ENCODE measurements at regions not wholly inside any gene's neighbourhood (a gene's known extent, or its start where the extent isn't known, plus 50 kb on each side); places are given as distances from the start of the nearest gene placed in this dataset.
"Not testable (repeated sequence)": the region's sequence is repeated elsewhere in the genome, so short reads cannot be mapped to it uniquely, and the experiment has no call there.

GRCh38 chr7:114364151-114364550, 50.5 kb upstream of the FOXP2 start:
- DNase-seq (ENCODE audit: insufficient read length, low spot score) (no peak), FAIRE-seq (no peak)
- TF ChIP-seq POLR2A (IDR thresholded peaks at IDR 0.05; ENCODE audit: low read depth, low read length) = no peak

DNA sequence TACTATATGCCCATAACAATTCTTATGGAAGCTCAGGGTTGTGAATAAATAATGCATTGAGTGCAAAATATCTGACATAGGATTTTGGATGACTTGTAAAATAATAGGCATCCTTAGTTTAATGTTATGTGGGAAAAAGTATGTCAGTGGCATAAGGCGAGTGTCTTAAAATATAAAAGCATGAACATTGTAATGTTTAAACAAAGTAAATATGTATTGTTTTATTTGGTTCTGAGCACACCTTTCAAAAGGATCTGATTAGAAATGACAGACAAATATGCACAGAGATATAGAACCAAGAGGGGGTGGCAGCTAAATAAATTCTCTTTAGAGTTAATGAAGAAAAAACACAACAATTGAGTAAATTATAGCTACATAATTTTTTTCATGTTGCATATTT, 51.3 kb upstream of the FOXP2 start:
- DNase-seq (ENCODE audit: insufficient read length, low spot score) (no peak), FAIRE-seq (no peak)
- TF ChIP-seq POLR2A (IDR thresholded peaks at IDR 0.05; ENCODE audit: low read depth, low read length) = no peak

DNA sequence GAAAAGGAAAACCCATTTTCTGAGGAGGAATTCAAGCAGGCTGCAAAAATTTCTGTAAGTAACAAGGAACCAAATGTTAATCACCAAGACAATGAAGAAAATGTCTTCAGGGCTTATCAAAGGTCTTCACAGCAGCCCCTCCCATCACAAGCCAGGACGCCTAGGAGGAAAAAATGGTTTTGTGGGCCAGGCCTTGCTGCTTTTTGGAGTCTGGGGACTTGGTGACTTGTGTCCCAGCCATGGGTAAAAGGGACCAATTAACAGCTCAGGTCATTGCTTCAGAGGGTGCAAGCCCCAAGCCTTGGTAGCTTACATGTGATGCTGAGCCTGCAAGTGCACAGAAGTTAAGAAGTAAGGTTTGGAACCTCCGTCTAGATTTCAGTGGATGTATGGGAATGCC, 55.7 kb upstream of the FOXP2 start:
- no peak for TF ChIP-seq POLR2A (IDR thresholded peaks at IDR 0.05; ENCODE audit: low read depth, low read length)
- DNase-seq (ENCODE audit: insufficient read length, low spot score) (no peak), FAIRE-seq (no peak)

DNA sequence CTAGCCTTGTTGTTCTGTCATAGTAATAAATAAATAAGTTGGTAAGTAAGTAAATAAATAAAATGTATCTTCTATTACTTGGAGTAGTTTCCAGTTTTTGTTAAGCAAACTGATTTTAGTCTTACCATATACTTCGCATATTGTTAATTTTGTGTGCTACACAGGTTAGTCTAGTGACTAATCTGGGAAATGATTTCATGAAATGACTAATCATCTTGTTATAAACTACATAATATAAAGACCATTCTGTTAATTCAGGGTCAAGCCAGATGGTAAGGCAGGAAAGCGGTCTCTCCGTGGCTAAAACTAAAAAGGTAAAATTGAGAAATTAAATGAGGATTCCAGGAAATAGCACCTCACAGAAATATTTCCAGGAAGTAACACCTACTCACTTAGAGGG, 58.5 kb upstream of the FOXP2 start:
- no peak for TF ChIP-seq POLR2A (IDR thresholded peaks at IDR 0.05; ENCODE audit: low read depth, low read length)
- FAIRE-seq = no peak
- no peak for DNase-seq (ENCODE audit: insufficient read length, low spot score)

DNA sequence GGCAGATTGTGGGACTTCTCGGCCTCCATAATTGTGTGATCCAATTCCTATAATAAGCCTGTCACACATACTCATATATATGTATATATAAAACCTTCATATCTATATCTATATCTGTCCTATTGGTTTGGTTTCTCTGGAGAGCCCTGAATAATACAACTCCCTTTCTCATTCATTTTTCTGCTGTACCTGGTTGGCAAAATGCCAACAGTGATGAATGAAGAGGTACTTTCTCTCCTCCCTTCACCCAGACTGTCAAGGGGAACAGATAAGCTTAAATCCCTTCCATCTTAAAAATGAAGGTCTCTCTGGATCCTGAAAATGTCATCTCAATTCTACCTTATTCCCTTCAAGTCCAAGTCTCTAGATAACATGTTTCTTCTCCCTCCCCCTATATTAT, 60.3 kb upstream of the FOXP2 start:
- FAIRE-seq = no peak
- no peak for DNase-seq (ENCODE audit: insufficient read length, low spot score)
- TF ChIP-seq POLR2A (IDR thresholded peaks at IDR 0.05; ENCODE audit: low read depth, low read length) = no peak

GRCh38 chr7:114345494-114345893, 69.1 kb upstream of the FOXP2 start:
- DNase-seq (ENCODE audit: insufficient read length, low spot score) (no peak), FAIRE-seq (no peak)
- no peak for TF ChIP-seq POLR2A (IDR thresholded peaks at IDR 0.05; ENCODE audit: low read depth, low read length)

DNA sequence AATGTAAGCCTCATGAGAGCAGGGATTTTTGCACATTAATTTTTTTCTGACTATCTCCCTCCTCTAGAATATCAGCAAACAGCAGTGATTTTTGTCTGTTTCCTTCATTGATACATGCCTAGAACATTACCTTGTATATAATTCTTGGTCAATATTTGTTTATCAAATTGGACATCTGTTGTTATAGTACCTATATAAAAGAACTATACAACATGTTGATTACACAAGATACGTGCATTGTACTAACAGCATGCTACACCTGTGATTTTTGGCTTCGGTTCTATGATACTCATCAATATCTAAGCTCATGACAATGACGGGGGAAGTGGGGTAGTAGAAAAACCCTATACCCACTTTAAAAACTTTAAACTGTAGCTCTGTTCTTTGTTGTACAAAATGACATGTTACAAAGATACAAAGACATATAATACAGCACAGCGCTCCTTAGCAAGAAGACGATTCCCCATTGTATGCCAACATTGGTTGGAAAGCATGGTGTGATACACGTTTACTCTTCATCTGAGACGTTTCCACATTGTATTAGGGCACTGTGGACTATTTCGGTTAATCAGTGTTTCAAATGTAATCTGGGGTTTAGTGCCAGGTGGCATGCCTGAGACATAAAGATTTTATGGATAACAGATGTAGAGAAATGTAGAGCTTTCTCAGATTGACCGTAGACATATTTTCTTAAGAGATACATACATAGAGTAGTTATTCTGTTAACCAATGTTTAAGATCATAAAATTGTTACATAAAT, 70.5 kb upstream of the FOXP2 start:
- DNase-seq (ENCODE audit: insufficient read length, low spot score) (no peak), FAIRE-seq (no peak)
- TF ChIP-seq POLR2A (IDR thresholded peaks at IDR 0.05; ENCODE audit: low read depth, low read length) = no peak

DNA sequence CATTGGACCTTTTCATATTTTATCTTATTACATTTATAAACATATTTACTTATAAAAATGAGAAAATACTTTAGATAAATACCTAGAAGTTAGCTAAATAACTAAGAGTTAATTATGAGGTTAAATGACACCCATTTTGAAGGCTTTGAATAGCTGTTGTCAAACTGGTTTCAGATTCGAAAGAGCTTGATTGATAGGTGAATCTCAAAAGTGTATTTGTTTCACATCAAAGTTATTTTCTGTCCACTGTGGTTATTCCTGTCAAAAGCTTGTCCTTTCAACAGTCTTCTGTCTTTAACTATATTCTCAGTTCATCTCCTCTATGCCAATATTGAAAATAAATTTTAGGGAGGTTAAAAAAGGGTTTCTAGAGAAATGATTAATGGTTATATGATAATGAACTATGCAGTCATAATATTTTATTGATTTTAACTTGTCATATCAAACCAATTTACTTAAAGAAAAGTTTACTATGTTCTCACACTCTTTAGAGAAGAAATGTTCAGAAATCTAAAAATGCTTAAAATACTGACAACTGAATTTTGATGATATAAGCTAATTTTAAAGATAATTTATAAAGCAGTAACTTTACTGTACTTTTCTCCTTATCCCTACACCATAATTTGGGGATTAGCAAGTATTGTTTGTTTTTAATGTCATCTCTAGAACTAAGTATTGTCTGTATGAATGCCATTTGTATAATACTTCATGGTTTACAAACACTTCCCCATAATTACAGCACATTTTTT, 72.0 kb upstream of the FOXP2 start:
- TF ChIP-seq POLR2A (IDR thresholded peaks at IDR 0.05; ENCODE audit: low read depth, low read length) = no peak
- no peak for DNase-seq (ENCODE audit: insufficient read length, low spot score)
- FAIRE-seq = no peak

- no peak for TF ChIP-seq POLR2A (IDR thresholded peaks at IDR 0.05; ENCODE audit: low read depth, low read length)
- no peak for FAIRE-seq
- DNase-seq (ENCODE audit: insufficient read length, low spot score) = no peak
Measured at GRCh38 chr7:114341648-114342047, 73.0 kb upstream of the FOXP2 start.

GRCh38 chr7:114334989-114335388, 79.6 kb upstream of the FOXP2 start:
- TF ChIP-seq POLR2A (IDR thresholded peaks at IDR 0.05; ENCODE audit: low read depth, low read length) = no peak
- no peak for DNase-seq (ENCODE audit: insufficient read length, low spot score)
- no peak for FAIRE-seq

DNA sequence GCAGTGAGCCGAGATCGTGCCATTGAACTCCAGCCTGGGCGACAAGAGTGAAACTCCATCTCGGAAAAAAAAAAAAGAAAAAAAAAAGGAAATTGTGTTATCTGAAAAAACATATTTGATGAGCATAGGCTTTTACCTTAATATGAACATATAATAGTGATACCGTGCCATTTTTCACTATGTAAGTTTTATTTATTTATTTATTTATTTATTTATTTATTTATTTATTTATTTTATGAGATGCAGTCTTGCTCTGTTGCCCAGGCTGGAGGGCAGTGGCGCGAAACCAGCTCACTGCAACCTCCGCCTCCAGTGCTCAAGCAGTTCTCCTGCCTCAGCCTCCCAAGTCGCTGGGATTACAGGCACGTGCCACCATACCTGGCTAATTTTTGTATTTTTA, 85.2 kb upstream of the FOXP2 start:
- not testable (repeated sequence) for FAIRE-seq; DNase-seq (ENCODE audit: insufficient read length, low spot score)

DNA sequence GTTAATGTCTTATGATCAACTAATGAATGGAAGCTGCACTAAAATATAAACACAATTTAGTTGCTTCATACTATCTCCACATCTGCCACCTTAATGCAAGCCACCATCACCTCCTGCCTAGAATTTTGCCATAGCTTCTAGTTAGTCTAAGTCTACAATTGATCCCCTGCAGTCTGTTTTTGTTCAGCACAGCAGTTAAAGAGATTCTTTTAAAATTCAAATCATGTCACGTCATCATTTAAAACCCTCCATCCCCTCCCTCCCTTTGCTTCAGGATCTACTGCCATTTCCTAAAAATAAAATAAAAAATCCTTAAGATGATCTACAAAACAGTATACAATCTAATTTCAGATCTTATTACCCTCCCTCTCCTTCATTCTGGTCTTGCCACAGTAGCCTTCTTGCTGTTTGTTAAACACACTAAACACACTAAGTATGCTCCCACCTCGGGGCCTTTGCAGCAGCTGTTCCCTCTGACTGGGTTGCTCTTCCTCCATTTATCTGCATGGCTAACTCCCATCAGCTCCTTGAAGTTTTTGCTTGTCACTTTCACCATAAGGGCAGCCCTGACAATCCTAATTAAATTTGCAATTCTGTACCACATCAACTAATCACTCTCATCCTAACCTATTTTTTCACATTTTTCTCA, 97.0 kb upstream of the FOXP2 start:
- no peak for FAIRE-seq
- no peak for DNase-seq (ENCODE audit: insufficient read length, low spot score)
- no peak for TF ChIP-seq POLR2A (IDR thresholded peaks at IDR 0.05; ENCODE audit: low read depth, low read length)

- FAIRE-seq (no peak), DNase-seq (ENCODE audit: insufficient read length, low spot score) (no peak)
- no peak for TF ChIP-seq POLR2A (IDR thresholded peaks at IDR 0.05; ENCODE audit: low read depth, low read length)
Measured at GRCh38 chr7:114312649-114313048, 102.0 kb upstream of the FOXP2 start.

DNA sequence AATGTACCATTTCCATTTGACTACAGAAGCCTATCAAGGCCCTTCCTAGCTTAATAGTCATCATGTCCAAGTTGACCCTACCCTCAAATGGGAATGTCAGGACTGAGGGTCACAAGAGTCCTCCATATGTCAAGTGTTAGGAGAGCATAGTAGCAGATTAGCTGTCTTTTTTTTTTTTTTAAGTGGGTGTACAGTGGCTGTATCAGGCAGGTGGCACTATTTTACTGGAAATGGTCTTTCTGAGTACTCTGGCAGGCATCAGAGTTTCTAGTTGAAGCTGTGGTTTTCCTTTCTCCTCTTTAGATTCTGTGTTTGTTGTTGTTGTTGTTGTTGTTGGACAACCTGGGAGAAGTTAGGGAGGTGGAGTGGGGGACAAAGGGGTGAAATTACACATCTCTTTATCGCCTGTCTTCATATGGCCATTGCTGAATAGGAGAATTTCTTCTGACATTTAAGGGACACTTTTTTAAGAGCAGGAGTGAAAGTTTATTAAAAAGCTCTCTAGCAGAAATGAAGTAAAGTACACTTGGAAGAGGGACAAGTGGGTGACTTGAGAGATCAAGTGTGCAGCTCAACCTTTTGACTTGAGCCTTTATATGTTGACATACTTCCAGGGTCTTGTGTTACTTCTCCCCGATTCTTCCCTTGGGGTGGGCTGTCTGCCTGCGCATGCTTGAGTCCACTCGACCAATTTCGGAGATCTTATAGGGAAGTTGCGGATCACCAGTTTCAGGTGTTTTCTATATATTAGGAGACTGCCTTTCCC, 104.1 kb upstream of the FOXP2 start:
- FAIRE-seq (no peak), DNase-seq (ENCODE audit: insufficient read length, low spot score) (no peak)
- no peak for TF ChIP-seq POLR2A (IDR thresholded peaks at IDR 0.05; ENCODE audit: low read depth, low read length)
